ENCODE measurements at regions not wholly inside any gene's neighbourhood (a gene's known extent, or its start where the extent isn't known, plus 50 kb on each side); places are given as distances from the start of the nearest gene placed in this dataset.

DNA sequence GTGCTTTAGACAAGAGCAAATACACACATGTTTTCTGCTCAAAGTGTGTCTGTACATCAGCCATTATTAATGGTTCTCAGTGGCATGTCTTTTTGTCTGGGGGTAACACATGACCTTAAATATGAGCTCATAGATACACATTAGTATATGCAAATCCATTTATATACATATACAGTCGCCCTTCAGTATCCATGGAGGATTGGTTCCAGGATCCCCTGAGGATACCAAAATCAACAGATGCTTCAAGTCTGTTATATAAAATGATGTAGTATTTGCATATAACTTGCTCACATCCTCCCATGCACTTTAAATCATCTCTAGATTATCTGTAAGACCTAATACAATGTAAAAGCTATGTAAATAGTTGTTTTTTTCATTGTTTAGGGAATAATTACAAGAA, 298.1 kb downstream of the OLFM4 start:
- DNase-seq (no peak), ATAC-seq (ENCODE audit: insufficient read depth, low FRiP score) (no peak)
- Histone ChIP-seq H3K4me1 (ENCODE audit: control insufficient read depth in 5 of 5, insufficient read depth in 5 of 5, low read length in 5 of 5) (no peaks in the 10 kb centered on the region), H3K27ac (ENCODE audit: low read depth in 1 of 2, low read length in 1 of 2) (no peak overlapping the region), H3K36me3 (ENCODE audit: control insufficient read depth in 4 of 4, insufficient read depth in 4 of 4, low read length in 4 of 4) (no peaks in the 10 kb centered on the region), H3K27me3 (ENCODE audit: control insufficient read depth in 3 of 3, insufficient read depth in 3 of 3, low read length in 2 of 3) (no peaks in the 10 kb centered on the region), H3K9ac (ENCODE audit: insufficient read depth in 1 of 2, low read length in 2 of 2) (no peak overlapping the region), H3K4me3 (no peak overlapping the region), H3K9me3 (ENCODE audit: control insufficient read depth in 4 of 4, insufficient read depth in 3 of 4, low read length in 3 of 4) (no peaks in the 10 kb centered on the region)
- TF ChIP-seq CTCF (IDR thresholded peaks at IDR 0.05; ENCODE audit: control extremely low read depth, extremely low read depth) = no peak
- WGBS, 2 donors = 44 to 74% methylated on average over 1 of the region's 1 CpG

GRCh38 chr13:53327680-53328315, 299.2 kb downstream of the OLFM4 start:
- no peaks in the 10 kb centered on the region for H3K4me1 ChIP-seq (ENCODE audit: control insufficient read depth in 5 of 5, insufficient read depth in 5 of 5, low read length in 5 of 5)
- ATAC-seq (ENCODE audit: insufficient read depth, low FRiP score) = no peak
- TF ChIP-seq CTCF (IDR thresholded peaks at IDR 0.05; ENCODE audit: control extremely low read depth, extremely low read depth) = no peak
- H3K9me3 ChIP-seq (ENCODE audit: control insufficient read depth in 4 of 4, insufficient read depth in 3 of 4, low read length in 3 of 4) = no peaks in the 10 kb centered on the region
- WGBS, 2 donors = 81 to 83% methylated on average over 4 of the region's 4 CpGs
- no peak overlapping the region for H3K27ac ChIP-seq (ENCODE audit: low read depth in 1 of 2, low read length in 1 of 2)
- no peak overlapping the region for H3K4me3 ChIP-seq
- DNase-seq = no peak
- H3K27me3 ChIP-seq (ENCODE audit: control insufficient read depth in 3 of 3, insufficient read depth in 3 of 3, low read length in 2 of 3) = no peaks in the 10 kb centered on the region
- H3K9ac ChIP-seq (ENCODE audit: insufficient read depth in 1 of 2, low read length in 2 of 2) = no peak overlapping the region
- no peaks in the 10 kb centered on the region for H3K36me3 ChIP-seq (ENCODE audit: control insufficient read depth in 4 of 4, insufficient read depth in 4 of 4, low read length in 4 of 4)

- Histone ChIP-seq H3K4me1 (ENCODE audit: control insufficient read depth in 5 of 5, insufficient read depth in 5 of 5, low read length in 5 of 5) (no peaks in the 10 kb centered on the region), H3K9me3 (ENCODE audit: control insufficient read depth in 4 of 4, insufficient read depth in 3 of 4, low read length in 3 of 4) (no peaks in the 10 kb centered on the region), H3K27me3 (ENCODE audit: control insufficient read depth in 3 of 3, insufficient read depth in 3 of 3, low read length in 2 of 3) (no peaks in the 10 kb centered on the region), H3K9ac (ENCODE audit: insufficient read depth in 1 of 2, low read length in 2 of 2) (no peak overlapping the region), H3K4me3 (no peak overlapping the region), H3K27ac (ENCODE audit: low read depth in 1 of 2, low read length in 1 of 2) (no peak overlapping the region), H3K36me3 (ENCODE audit: control insufficient read depth in 4 of 4, insufficient read depth in 4 of 4, low read length in 4 of 4) (no peaks in the 10 kb centered on the region)
- ATAC-seq (ENCODE audit: insufficient read depth, low FRiP score) (no peak), DNase-seq (no peak)
- no peak for TF ChIP-seq CTCF (IDR thresholded peaks at IDR 0.05; ENCODE audit: control extremely low read depth, extremely low read depth)
- 57 to 78% methylated on average over 4 of the region's 4 CpGs for WGBS, 2 donors
These were observed 308.0 kb downstream of the OLFM4 start for GRCh38 chr13:53336441-53337160.
